ENCODE measurements at regions not wholly inside any gene's neighbourhood (a gene's known extent, or its start where the extent isn't known, plus 50 kb on each side); places are given as distances from the start of the nearest gene placed in this dataset.
"Not testable (repeated sequence)": the region's sequence is repeated elsewhere in the genome, so short reads cannot be mapped to it uniquely, and the experiment has no call there.

DNA sequence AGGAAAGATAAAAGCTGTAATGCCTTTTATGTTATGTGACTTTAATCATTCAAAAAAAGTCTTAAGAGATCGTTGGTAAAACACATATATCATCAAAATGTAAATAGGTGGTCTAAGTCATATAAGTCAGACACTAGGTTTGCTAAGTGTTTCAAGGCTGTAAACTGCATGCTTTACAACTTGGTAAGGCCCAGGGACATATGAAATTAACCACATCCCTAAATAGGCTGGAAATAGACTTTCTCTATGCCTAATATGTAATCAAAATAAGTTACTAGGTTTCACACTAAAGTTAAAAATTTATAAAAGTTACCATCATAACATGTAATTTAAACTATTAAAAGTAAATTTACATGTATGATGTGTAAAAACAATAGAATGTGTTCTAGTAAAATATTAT, 946.3 kb upstream of the LRATD1 start:
- no peak for DNase-seq (ENCODE audit: low read depth)

DNA sequence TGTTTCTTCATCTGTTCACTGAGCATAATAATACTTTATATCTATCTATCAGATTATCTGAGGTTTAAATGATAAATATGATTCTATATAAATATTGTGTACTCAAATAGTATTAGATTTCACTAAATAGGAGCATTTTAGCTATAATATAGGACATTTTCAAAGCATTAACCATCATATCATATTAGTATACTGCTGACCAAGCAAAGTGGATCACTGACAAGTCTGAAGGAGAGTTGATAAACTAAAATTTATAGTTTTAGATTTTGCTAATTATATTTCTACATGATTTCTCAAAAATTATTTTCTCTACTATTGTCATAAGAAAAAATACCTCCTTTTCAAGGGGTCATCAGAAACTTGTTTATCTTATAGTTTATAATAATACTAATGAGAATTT, 937.8 kb upstream of the LRATD1 start:
- DNase-seq (ENCODE audit: low read depth) = no peak

DNA sequence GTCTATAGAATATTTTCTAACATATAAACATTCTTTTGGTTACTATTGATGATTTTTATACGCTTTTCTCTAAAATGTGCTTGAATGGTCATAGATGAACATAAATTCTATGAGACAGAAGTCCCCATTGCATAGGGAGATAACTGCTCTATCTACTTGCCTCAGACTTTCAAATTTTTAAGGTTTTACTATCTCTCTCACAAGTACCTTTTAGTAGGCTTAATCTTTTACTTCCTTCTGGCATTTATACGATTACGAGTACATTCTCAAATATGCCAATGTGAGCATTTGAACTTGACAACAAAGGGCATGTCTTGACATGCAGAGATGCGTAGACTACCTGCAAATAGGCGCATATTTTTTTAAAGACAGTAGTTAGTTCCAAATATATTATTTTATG, 935.9 kb upstream of the LRATD1 start:
- no peak for DNase-seq (ENCODE audit: low read depth)

DNA sequence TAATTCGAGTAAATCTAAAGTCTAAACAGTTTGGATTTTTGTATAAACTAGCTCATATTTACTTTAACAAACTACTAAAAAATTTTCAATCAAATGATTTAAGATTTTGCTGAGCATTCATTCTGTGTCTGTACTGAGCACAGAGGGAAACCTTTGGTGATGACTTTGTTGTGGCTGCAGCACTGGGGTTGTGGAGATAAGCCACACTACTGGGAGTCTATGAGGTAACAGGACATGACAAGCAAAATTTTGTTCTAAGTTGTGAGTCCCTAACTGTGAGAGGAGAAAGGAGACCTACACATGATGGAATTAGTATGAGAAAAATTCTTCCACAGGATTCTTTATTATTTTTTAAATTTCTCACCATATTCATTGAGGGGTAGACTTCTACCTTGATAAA, 933.7 kb upstream of the LRATD1 start:
- DNase-seq (ENCODE audit: low read depth) = no peak

DNA sequence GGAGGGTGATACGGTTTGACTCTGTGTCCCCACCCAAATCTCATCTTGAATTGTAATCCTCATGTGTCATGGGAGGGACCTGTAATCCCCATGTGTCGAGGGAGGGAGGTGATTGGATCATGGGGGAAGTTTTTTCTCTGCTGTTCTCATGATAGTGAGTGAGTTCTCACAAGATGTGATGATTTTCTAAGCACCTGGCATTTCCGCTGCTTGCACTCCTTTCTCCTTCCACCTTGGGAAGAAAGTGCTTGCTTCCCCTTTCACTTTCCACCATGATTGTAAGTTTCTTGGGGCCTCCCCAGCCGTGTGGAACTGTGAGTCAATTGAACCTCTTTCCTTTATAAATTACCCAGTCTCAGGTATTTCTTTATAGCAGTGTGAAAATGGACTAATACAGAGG, 932.6 kb upstream of the LRATD1 start:
- DNase-seq (ENCODE audit: low read depth) = not testable (repeated sequence)

DNA sequence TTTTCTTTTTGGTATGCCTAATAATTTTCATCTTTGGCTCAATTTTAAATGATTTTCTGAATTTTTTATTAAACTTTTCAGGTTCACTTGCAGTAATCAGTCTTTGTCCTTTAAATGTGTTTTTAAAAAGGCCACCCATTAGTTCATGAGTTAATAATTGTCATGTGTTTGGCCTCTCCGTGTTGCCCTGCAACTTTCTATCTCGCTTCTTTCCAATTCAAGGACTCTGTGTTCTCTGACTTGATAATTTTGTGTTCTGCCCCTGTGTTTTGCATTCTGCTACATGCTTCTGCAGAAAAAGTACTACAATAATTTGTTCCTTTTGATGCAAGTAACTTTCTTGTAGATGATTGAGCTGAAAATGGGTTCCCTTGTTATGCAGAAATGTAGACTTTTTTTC, 921.4 kb upstream of the LRATD1 start:
- no peak for DNase-seq (ENCODE audit: low read depth)

DNA sequence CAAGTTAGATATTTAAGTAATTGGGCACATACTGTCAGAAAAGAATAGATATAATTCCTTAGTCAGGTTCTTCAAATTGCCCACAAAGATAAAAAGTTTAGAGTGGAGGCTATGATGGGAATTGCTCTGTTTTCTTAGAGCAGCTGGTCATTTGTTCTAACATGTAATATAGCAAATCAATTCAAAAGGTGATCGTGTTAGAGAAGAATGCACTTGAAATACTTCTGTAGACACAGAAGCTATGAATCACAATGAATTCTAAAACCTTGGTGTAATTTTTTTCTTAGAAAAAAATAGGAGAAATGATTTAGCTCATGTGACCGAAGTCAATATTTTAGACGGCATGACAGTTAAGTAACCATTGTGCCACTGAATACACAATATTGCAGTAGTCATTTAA, 918.1 kb upstream of the LRATD1 start:
- DNase-seq (ENCODE audit: low read depth) = no peak

DNA sequence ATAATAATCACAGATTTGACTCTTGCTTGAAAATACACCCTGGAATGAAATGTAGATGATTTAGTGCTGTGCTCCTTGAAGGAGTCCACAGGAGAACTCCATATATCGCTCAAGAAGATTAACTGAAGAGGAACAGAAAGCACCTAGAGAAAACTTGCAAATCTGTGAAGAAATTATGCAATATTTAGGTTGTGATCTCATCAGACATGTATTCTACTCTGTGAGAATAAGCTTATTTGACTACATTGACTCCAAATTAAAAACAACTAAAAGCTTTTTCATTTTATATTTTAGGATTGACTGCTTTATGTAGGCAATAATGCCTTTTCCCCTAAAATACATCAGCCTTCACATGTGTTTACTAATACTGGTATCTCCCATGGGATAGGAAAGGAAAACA, 906.6 kb upstream of the LRATD1 start:
- no peak for DNase-seq (ENCODE audit: low read depth)

DNA sequence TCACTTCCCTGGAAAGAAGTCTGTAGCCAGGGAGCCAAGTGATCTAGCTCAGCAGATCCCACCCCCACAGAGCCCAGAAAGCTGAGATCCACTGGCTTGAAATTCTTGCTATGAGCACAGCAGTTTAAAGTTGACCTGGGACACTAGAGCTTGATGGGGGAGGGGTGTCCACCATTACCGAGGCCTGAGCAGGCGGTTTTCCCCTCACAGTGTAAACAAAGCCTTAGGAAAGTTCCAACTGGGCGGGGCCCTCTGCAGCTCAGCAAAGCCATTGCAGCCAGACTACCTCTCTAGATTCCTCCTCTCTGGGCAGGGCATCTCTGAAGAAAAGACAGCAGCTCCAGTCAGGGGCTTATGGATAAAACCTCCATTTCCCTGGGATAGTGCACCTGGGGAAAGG, 887.2 kb upstream of the LRATD1 start:
- DNase-seq (ENCODE audit: low read depth) = peak; percentile 4

DNA sequence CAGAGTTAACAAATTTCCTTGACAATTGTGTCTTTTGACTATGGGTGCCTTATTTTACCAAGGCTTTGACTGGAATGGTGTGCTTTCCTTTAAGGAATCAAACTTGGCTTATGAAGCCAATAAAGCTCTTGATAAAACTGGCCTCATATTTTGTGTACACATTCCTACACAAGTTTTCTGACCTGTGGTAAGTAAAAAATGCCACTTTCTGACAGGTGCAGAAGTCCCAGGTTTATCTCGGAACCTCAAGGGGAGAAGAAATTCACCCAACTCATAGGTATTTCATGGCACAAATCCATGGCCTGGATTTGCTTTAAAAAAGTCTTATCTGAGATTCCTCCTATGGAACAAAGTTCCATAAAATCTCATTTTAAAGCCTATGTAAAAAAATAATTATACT, 880.6 kb upstream of the LRATD1 start:
- no peak for DNase-seq (ENCODE audit: low read depth)

DNA sequence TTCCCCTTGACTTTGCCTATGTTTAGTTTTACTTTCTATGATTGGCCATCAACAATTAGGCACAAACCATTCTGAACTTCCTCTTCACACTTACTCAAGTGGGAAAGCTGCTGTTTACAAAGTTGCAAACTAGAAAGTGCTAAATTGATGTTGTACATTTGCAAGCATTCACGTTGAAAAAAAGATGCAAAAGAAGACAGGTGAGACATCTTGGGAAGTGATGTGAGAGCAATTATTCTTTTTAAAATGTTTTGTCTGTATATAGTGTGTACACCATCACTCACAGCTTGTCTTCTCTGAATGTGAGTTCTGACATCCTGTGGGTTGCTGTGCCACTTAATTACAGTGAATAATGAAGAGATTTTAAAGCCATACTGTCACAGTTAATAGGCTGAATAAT, 874.1 kb upstream of the LRATD1 start:
- no peak for DNase-seq (ENCODE audit: low read depth)

DNA sequence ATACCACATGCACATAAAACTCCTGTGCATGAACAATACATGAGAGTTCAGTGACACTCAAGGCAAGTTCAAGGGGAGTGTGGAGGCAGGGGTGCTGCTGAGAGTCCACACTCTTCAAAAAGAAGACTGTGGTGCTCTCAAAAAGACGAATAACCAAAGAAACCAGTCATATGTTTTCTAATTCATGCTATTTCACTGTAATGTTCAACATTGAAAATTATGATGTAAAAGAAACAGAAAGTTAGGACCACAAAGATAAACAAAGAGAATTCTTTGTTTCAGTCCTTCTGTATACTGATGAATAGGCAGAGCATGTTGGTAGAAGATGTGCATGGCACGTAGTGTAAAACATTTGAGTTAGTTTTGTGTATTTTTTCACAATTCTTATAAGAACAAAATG, 864.2 kb upstream of the LRATD1 start:
- DNase-seq (ENCODE audit: low read depth) = no peak

DNA sequence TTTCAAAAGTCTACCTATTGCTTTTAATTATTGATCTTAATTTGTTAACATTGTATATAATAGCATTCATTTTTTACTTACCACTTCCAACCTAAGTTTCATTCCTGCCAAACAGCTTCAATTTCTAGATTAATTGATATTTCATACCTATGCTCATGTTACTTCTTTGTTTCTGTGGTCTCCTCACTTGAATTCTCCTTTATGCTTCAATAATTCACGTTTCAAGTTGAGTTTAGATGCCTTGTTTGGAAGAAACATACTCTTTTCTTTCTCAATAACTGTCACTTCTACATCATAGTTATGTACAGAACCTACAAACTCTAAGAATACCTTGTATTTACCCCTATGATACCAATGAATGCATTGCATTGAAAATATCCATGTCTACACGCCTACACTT, 862.2 kb upstream of the LRATD1 start:
- DNase-seq (ENCODE audit: low read depth) = no peak

DNA sequence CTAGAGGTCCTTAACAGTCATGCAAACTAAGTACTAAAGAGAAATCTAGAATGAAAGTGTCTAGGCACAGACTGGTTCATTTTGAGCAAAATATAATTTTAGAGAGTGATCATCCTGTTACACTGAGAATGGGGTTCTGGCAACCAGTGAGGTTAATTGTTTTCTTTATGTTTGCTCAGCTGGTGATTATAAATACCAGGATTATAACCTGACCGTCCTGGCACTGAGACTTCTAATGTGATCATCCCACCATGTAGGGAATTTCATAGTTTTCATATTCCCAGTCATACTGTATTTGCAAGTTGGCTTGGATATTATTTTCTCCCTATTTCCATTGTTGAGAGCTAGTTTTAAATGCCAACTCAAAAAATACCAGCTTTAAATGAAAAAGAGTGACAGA, 852.5 kb upstream of the LRATD1 start:
- DNase-seq (ENCODE audit: low read depth) = no peak

DNA sequence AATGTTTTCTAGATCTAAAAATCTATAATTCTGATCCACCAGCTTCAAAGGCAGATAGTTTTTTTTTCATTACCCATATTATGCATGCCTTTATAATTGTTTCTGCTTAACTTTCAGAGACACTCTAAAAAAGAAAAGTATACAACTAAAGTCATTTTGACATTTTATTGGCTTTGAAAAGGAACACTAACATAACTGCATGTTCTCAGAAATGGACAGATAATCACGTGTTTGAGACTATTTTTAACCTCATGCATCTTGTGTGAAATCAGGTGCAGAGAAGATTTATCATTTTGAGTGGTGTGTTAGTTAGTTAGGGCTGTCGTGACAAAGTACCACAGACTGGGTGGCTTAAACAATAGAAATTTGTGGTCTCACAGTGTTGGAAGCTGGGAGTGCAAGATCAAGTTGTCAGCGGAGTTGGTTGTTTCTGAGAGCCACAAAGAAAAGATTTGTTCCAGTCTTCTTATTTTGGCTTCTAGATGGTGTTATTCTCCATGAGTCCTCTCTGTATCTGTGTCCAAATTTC, 841.4 kb upstream of the LRATD1 start:
- DNase-seq (ENCODE audit: low read depth) = no peak

DNA sequence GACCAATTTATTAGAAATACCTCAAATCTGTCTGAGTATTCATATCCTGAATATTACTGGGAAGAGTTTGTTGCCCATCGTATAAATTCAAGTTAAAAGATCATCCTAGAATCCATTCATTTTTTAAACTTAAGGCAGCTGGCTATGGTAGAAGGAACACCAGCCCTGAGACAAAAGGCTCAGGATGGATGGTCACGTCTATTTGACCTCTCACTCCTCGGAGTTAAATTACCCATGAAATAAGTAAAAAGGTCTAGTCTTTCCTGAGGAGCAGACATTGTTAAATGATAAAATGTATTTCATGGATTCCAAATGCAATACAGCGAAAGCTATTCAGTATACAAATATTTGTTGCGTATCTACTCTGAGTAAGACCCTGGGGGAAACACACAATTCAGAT, 826.0 kb upstream of the LRATD1 start:
- DNase-seq (ENCODE audit: low read depth) = no peak

DNA sequence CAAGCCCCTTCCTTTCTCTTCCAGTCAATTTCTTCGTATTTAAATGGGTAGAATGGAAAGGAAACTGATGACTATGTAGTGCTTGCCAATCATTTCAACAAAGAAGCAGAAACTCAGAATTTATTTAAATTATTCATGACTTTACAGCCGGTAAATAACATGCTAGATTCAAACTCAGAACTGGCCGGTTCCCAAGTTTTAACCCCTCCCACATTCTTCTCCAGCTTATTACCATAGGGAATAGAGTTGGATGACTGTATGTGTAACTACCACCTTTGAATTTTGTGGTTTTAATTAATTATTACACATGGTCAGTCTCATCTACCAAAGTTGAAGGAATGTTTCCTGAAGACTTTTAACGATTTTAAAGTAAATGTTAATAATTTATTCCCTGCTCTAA, 819.3 kb upstream of the LRATD1 start:
- DNase-seq (ENCODE audit: low read depth) = no peak

DNA sequence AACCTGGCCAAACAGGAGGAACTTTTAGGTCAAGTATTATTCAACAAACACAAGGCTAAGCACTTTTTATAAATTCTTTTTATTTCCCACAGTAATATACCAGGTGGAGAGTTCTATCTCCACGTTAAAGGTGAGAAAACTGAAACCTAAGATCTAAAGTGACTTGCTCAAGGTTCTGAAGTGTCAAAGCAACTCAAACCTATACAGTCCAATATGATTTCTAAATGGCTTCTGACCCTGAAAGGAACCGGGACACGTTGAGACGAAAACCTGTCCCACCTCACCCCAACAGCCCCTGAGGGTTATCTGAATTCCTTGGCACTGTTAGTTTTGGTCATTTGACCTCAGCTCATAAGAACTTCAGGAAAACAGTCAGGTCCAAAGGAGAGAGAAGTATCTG, 814.5 kb upstream of the LRATD1 start:
- no peak for DNase-seq (ENCODE audit: low read depth)

DNA sequence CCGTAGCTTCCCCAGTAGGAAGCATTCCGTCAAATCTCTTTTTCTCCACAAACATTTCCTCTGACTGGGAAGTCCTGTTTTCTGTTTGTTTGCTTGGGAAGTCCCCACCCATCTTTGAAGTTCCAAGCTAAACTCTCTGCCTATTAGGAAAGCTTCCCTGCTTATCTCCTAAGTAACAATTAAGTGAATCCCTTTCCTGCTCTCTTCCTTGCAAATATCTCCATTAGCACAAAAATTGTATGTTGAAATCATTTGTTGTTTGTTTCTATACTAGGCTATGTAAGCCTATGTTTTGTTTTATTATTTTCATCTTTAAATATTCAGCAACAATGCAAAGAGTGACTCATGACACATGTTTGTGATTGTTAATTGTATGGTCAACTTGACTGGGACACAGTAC, 812.6 kb upstream of the LRATD1 start:
- DNase-seq (ENCODE audit: low read depth) = peak; percentile 39

DNA sequence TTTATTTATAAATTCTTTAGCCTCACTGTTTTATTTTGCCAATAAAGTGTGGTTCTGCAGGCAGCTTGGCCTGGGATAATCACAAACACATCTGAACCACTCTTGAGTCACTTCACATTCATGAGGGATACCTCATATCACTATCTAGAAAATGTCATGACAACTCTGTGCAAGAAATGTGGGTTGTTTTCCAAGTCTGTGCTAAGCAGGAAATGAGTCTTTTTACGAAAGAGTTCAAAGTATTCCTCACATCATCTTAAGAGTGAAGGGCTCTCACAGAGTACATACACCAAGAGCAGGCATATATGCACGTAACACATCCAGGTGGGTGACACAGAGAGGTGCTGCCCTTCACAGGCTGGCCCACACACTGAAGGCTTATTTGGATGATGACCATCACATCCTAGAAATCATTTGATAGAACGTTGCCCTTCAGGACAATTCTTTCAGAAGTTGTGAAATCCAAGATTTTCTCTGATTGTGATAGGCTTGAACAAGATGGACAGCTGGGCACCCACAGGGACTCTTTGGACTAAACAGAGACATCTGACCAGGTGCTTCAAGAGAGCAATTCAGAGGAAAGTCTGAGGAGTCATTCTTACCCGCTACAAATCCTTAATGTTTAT, 811.1 kb upstream of the LRATD1 start:
- DNase-seq (ENCODE audit: low read depth) = peak; percentile 90

DNA sequence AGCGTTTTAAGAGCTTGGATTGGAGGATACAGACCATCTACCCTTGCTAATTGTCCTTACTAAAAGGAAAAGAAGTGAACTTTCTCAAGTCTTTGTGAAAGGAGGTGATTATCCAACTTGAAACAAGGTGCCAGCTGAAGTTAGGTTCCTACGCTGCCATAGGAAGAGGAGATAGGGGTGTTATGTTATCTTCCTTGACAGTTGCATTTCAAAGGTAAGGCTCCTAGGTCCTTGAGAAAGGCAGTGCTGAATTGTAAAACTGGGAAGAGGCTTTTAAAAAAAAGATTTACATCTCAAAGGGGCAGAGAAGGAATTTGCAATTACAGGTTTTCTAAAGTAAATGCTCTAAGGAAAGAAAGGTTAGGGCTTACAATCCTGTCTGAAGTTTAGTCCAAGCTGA, 810.2 kb upstream of the LRATD1 start:
- DNase-seq (ENCODE audit: low read depth) = no peak

DNA sequence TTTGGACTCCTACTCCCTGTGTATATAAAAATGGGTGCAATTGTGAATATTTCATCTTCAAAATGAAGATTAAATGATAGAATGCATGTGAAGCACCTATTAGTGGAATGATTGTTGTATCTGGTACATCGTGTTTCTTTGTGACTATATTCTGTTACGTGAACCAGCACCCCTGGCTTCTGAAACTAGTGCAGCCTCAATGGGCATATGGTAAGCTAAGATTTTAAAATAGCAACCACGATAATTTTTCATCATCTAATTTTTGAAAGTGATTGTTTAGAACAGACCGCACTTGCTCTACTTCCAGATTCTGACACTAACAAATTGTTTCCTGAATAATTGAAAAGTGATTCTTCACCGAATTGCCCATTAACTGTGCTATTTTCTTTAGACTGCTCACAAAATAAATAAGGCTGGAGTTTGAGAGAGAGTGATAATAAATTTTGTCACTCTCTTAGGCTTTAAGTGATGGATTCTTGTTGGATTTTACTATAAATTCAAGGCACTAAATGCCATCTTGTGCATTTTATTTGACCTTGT, 806.1 kb upstream of the LRATD1 start:
- no peak for DNase-seq (ENCODE audit: low read depth)

DNA sequence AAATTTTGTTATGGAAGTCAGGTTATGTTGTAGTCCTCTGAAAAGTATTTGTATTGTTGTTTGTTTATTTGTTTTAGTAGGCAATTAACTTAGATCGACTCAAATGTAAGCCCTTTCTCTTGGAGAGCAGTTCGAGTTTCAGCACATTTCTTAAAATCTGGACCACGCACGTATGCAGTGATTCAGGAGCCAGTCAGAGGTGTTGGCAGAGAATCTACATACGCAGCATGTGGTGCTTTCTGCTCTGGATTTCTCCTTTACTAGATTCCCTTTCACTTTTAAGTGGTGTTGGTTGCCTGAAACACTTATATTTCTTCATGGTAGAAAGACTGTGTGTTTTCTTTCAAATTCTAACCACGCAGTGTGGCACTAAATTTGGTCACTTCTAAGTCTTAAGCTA, 773.9 kb upstream of the LRATD1 start:
- DNase-seq (ENCODE audit: low read depth) = peak; percentile 75

DNA sequence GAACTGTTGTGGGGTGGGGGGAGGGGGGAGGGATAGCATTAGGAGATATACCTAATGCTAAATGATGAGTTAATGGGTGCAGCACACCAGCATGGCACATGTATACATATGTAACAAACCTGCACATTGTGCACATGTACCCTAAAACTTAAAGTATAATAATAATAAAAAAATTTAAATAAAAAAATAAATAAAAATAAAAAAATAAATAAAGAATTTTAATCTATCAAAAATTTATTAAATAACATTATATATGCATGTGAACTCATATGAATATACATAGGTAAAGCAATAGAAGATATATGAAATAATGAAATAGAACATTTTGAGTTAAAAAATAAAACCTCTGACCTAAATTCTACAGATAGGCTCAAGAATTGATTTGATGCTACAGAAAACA, 764.2 kb upstream of the LRATD1 start:
- DNase-seq (ENCODE audit: low read depth) = not testable (repeated sequence)

All from ELR (cell line).